Stimulated activated CD8-positive, alpha-beta memory T cell treated with anti-CD3 and anti-CD28 coated beads, Interleukin-12 subunit alpha, Interleukin-12 subunit beta, amount 100 ng/mL, for 24 hours (primary cell): ENCODE measurements at regions not wholly inside any gene's neighbourhood (a gene's known extent, or its start where the extent isn't known, plus 50 kb on each side); places are given as distances from the start of the nearest gene placed in this dataset.
"Not testable (repeated sequence)": the region's sequence is repeated elsewhere in the genome, so short reads cannot be mapped to it uniquely, and the experiment has no call there.

ENCODE experiments used
- DNase-seq: peaks from one replicate; pipeline ENCODE4 v3.0.0-alpha.2; 2020; ENCODE audit errors: extremely low read depth

GRCh38 chr4:149986917-149987316, 91.3 kb upstream of the DCLK2 start:
- no peak for DNase-seq

GRCh38 chr4:149987330-149988086, 90.7 kb upstream of the DCLK2 start:
- DNase-seq = no peak

- no peak for DNase-seq
Measured at GRCh38 chr4:149988087-149988410, 90.2 kb upstream of the DCLK2 start.

- no peak for DNase-seq
Measured at GRCh38 chr4:149993030-149993429, 85.2 kb upstream of the DCLK2 start.

- DNase-seq = no peak
Measured at GRCh38 chr4:149995134-149995756, 83.0 kb upstream of the DCLK2 start.

- DNase-seq = no peak
Measured at GRCh38 chr4:149997881-149998421, 80.3 kb upstream of the DCLK2 start.

- DNase-seq = no peak
Measured at GRCh38 chr4:149999485-150000074, 78.7 kb upstream of the DCLK2 start.

- no peak for DNase-seq
Measured at GRCh38 chr4:150001815-150002214, 76.4 kb upstream of the DCLK2 start.

GRCh38 chr4:150002561-150002960, 75.7 kb upstream of the DCLK2 start:
- DNase-seq = no peak

- DNase-seq = no peak
Measured at GRCh38 chr4:150004481-150004880, 73.8 kb upstream of the DCLK2 start.

- DNase-seq = no peak
Measured at GRCh38 chr4:150005537-150005936, 72.7 kb upstream of the DCLK2 start.

GRCh38 chr4:150006197-150006596, 72.0 kb upstream of the DCLK2 start:
- DNase-seq = no peak

- no peak for DNase-seq
Measured at GRCh38 chr4:150007512-150007911, 70.7 kb upstream of the DCLK2 start.

GRCh38 chr4:150008546-150008945, 69.7 kb upstream of the DCLK2 start:
- DNase-seq = no peak

- no peak for DNase-seq
Measured at GRCh38 chr4:150009533-150009932, 68.7 kb upstream of the DCLK2 start.

- DNase-seq = no peak
Measured at GRCh38 chr4:150010525-150011126, 67.6 kb upstream of the DCLK2 start.

- no peak for DNase-seq
Measured at GRCh38 chr4:150012851-150013360, 65.3 kb upstream of the DCLK2 start.

GRCh38 chr4:150015910-150016309, 62.3 kb upstream of the DCLK2 start:
- not testable (repeated sequence) for DNase-seq

- not testable (repeated sequence) for DNase-seq
Measured at GRCh38 chr4:150016621-150017020, 61.6 kb upstream of the DCLK2 start.

GRCh38 chr4:150018257-150018656, 60.0 kb upstream of the DCLK2 start:
- DNase-seq = no peak

- DNase-seq = no peak
Measured at GRCh38 chr4:150021483-150021882, 56.8 kb upstream of the DCLK2 start.

GRCh38 chr4:150023489-150023888, 54.8 kb upstream of the DCLK2 start:
- no peak for DNase-seq
